ENCODE measurements at regions not wholly inside any gene's neighbourhood (a gene's known extent, or its start where the extent isn't known, plus 50 kb on each side); places are given as distances from the start of the nearest gene placed in this dataset.

- TF ChIP-seq POLR2A (IDR thresholded peaks at IDR 0.05; ENCODE audit: low read depth, low read length) (no peak), POLR2AphosphoS5 (IDR thresholded peaks at IDR 0.05; ENCODE audit: low read depth, low read length) (no peak)
Measured at GRCh38 chr10:36366843-36367242, 724.7 kb upstream of the FZD8 start.

Measured in GM12892 (cell line).